Hematopoietic multipotent progenitor cell treated with erythropoietin and hydrocortisone succinate and interleukin-3 and kit ligand, for 8 days (in vitro differentiated cells): ENCODE measurements at regions not wholly inside any gene's neighbourhood (a gene's known extent, or its start where the extent isn't known, plus 50 kb on each side); places are given as distances from the start of the nearest gene placed in this dataset.

ENCODE experiments used
- DNase-seq: peaks from one replicate; pipeline ENCODE4 v3.0.0-alpha.2; 2015

GRCh38 chr20:57111028-57111373 lies 155.4 kb downstream of the BMP7 start:
- DNase-seq, result no peak

GRCh38 chr20:57112448-57112847 lies 154.0 kb downstream of the BMP7 start:
- no peak for DNase-seq

GRCh38 chr20:57114290-57115005 lies 152.0 kb downstream of the BMP7 start:
- DNase-seq, result no peak

GRCh38 chr20:57117296-57117695 lies 149.1 kb downstream of the BMP7 start:
- no peak for DNase-seq

- DNase-seq, result no peak
Measured at GRCh38 chr20:57118107-57118769, 148.2 kb downstream of the BMP7 start.
